ENCODE measurements at regions not wholly inside any gene's neighbourhood (a gene's known extent, or its start where the extent isn't known, plus 50 kb on each side); places are given as distances from the start of the nearest gene placed in this dataset.
"Not testable (repeated sequence)": the region's sequence is repeated elsewhere in the genome, so short reads cannot be mapped to it uniquely, and the experiment has no call there.

DNA sequence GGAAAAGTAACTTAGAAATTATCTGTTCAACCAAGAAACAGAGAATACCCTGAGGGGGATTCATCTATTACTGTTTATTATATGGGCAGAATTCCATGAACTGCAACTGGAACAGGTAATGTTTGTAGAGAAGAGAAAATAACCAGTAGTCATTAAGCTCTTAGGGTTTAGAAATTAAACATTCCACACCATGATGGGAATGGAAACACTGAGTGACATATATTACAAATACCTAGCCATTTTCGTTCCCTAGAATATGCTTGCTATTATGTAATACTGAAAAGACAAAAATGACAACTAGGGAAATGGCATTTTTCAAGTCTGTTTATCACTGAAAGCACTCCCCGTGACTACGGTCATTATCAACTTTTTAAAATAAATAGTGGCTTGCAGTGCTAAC, 1007.4 kb downstream of the GATA3 start:
- Histone ChIP-seq H3K27me3 (no peaks in the 10 kb centered on the region), H3K4me3 (no peak overlapping the region), H3K36me3 (no peaks in the 10 kb centered on the region), H3K9me3 (no peaks in the 10 kb centered on the region; the same call in 1 of the 2 replicates)
- no peak for DNase-seq

DNA sequence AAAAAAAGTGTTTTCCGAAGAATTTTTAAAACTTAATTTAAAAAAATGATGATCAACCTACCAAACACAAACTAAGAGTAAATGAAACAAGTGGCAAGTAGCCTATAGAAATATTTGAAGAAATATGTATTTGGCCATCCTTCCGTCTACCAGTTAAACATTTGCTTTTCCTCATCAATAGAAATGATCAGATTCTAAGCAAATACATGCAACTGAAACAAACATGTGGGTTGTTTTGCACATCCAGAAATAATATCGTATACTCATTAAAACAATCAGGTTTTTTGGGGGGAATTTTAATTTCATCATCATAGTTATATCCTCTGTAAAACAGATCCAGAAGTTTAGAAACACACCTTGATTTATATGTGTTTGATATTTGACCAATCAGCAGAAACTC, 1011.7 kb downstream of the GATA3 start:
- Histone ChIP-seq H3K27me3 (no peaks in the 10 kb centered on the region), H3K36me3 (no peaks in the 10 kb centered on the region), H3K4me3 (no peak overlapping the region), H3K9me3 (no peaks in the 10 kb centered on the region)
- DNase-seq: no peak

DNA sequence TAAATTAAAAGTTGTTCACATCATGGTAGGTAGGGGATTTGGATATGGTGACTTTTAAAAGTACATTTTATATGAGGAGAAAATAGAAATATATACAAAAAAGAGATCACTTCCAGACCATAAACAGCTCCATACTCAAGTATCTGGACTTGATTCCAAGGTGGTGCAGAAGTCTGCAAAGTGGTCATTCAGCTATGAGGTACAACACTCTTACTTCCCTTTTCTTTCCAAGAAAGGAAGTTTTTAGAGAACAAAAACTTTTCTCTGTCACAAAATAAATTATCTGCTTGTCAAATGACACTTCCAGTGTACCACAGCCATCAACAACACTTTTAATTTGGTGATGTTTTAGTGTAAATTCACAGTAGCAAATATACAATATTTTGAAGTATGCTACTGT, 1013.5 kb downstream of the GATA3 start:
- no peak for DNase-seq

DNA sequence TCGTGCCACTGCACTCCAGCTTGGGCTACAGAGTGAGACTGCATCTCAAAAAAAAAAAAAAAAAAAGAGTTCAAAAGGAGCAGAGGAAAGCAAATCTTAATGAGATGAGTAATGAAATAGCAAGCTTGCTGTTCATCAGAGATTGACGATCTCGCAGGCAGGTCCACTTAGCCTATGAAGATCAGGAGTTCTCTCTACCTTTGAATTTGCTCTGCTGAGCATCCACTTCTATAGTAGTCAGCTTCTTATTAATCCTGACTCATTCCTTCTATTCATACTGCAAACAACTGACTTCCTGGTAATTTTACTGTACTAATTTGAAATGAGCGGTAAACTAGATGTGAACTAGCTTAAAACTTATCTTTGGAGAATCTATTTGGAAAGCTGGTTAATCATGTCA, 1014.6 kb downstream of the GATA3 start:
- Histone ChIP-seq H3K9me3 (no peaks in the 10 kb centered on the region), H3K4me3 (no peak overlapping the region), H3K27me3 (no peaks in the 10 kb centered on the region), H3K36me3 (no peaks in the 10 kb centered on the region)
- DNase-seq: no peak

More for the DNA sequence above, 1013.5 kb downstream of the GATA3 start:
- Histone ChIP-seq H3K27me3 (no peaks in the 10 kb centered on the region), H3K36me3 (no peaks in the 10 kb centered on the region), H3K4me3 (no peak overlapping the region), H3K9me3 (no peaks in the 10 kb centered on the region)

DNA sequence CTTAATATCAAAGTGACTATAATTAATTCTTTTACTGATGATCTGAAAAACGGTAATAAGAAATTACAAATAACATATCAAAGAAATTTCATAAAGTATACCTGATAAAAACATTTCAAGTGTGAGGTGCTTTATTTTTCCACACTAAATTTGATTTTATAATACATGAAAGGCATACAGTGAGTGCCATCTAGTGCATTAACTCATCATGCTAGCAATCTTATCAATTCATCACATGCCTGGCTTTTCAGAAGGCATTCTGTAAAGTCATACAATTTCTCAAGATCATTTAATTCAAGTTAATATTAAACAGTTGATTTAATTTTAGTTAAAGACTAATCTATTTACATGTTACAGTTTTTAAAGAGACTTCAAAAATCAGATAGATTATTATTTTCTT, 1020.9 kb downstream of the GATA3 start:
- DNase-seq: no peak

DNA sequence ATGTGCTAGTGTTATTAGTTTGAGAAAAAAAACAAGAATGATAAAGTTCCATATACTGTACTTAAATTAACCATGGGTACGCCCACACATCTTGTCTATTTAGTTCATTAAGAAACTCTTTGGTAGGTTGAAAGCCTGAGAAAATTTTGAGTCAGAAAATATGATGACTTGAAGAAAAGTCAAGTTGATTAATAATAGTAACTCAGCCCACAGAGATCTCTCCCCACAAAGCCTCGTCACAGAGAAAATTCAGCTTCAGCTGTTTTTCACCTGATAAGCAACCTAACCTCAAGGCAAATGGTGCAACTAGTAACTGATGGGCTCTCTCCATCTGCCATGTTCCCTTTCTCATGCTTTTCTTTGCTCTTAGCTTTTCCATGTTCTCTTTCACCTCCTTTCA, 1021.6 kb downstream of the GATA3 start:
- Histone ChIP-seq H3K36me3 (no peaks in the 10 kb centered on the region), H3K9me3 (no peaks in the 10 kb centered on the region), H3K27me3 (no peaks in the 10 kb centered on the region), H3K4me3 (no peak overlapping the region)
- no peak for DNase-seq

More for the DNA sequence above, 1020.9 kb downstream of the GATA3 start:
- Histone ChIP-seq H3K9me3 (no peaks in the 10 kb centered on the region), H3K4me3 (no peak overlapping the region), H3K36me3 (no peaks in the 10 kb centered on the region), H3K27me3 (no peaks in the 10 kb centered on the region)

DNA sequence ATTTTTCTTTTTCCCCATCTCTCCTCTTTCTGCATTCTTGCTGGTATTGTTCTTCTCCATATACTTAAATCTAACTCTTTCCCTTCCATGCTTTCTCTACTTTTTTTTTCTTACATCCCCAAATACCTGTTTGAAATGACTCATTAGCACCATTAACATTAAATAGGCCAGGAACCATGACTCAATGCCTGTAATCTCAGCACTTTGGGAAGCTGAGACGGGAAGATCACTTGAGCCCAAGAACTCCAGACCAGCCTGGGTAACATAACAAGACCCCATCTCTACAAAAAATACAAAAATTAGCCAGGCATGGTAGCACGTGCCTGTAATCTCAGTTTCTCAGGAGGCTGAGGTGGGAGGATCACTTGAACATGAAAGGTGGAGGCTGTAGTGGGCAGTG, 1026.8 kb downstream of the GATA3 start:
- H3K9me3 ChIP-seq: no peaks in the 10 kb centered on the region
- no peak for DNase-seq
- no peak overlapping the region for H3K4me3 ChIP-seq
- no peaks in the 10 kb centered on the region for H3K36me3 ChIP-seq
- H3K27me3 ChIP-seq: no peaks in the 10 kb centered on the region

DNA sequence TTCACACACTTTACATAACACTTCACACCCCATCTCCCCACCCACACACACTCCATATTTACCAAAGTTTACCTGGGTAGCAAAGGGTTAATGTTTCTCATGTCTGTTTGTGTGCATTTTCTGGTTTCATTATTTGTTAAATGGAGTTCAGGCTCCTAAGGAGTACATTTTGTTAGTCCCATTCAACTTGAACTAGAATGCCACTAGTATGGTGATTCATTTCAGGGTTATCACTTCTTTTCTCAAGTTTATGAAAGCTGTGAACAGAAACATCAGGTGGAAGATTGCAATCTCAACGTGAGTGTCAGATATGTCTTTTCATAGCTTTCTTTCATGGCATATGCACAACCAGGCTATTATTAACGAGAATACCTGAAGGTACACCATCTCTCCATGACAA, 1027.5 kb downstream of the GATA3 start:
- no peaks in the 10 kb centered on the region for H3K27me3 ChIP-seq

DNA sequence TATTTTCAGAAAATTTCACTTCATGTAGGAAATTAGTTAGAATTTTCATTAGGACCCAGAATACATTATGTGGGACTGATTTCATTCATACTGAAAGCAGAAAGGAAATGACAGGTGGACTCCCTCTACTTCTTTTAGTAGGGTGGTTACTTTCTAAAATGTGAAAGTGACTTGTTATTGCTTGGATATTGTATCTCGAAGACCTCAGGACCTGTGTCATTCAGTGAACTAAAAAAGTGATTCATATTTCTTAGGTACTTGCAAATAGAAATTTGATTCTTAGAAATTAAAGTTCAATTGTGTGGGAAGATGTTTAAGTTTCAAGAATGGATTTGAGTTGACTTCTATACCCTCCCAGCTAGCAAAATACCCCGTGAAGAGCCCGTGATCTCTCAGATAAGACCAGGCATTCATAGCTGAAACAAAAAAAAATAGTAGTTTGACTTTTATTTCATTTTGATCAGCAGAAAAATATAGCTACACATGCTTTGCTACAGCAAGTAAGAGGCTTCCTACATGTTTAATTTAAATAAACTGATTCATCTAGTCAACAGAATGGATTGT, 1037.1 kb downstream of the GATA3 start:
- Histone ChIP-seq H3K27me3 (no peaks in the 10 kb centered on the region), H3K4me3 (no peak overlapping the region), H3K9me3 (no peaks in the 10 kb centered on the region), H3K36me3 (no peaks in the 10 kb centered on the region)
- no peak for DNase-seq

More for the DNA sequence above, 1027.5 kb downstream of the GATA3 start:
- Histone ChIP-seq H3K9me3 (no peaks in the 10 kb centered on the region), H3K36me3 (no peaks in the 10 kb centered on the region), H3K4me3 (no peak overlapping the region)
- no peak for DNase-seq

DNA sequence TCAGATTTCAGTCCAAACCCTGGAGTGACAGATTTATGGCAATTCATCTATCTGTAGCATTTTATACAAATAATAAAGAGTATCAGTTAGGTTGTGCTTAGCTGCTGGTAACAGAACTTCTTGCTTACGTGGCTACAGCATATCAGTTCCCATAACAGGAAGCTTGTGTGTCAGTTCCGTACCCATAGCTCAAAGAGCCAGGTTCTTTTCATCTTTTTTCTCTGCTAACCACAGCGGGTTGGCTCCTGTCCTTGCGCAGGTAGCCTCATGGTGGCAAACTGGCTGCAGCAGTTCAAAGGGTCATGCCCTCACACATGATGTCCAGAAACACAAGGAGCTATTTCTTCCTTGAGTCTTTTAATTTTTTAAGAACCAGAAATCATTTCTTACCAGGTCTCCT, 1041.8 kb downstream of the GATA3 start:
- no peaks in the 10 kb centered on the region for H3K27me3 ChIP-seq
- H3K4me3 ChIP-seq: no peak overlapping the region
- no peaks in the 10 kb centered on the region for H3K9me3 ChIP-seq
- no peak for DNase-seq
- no peaks in the 10 kb centered on the region for H3K36me3 ChIP-seq

DNA sequence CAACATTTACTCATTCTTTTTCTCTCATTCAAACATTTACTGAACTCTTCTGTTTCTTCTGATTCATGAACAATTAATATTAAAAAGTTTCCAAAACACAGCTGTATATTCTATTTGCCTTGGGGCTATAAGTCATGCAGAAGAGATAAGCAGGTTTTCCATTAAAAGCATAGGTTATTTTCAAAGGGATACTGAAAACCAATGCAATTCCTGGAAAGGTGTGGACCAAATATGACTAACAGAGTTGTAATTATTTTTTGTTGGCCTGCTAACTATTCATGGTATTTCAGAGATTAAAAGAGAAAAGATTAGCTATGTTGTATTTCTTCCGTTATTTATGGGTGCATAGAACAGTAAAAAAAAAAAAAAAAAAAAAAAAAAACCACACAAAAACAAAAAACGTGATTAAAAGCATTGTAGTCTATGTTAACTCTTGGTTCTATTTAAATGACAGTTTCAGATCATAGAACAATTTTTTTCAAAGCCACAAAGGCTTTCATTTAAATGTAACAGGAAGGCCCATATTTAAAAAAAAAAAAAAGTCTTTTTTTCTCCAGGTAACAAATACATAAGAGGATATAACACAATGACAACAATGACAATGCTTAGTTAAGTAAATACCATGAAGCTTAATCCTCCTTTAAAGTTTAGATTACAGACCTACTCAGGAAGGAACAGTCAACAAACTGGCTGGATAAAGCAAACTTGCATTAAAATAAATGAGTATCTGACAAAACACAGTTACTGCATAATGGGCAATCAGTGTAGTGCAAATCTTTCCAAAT, 1042.9 kb downstream of the GATA3 start:
- H3K4me3 ChIP-seq: no peak overlapping the region
- no peaks in the 10 kb centered on the region for H3K27me3 ChIP-seq
- no peaks in the 10 kb centered on the region for H3K36me3 ChIP-seq
- DNase-seq: no peak
- H3K9me3 ChIP-seq: no peaks in the 10 kb centered on the region

DNA sequence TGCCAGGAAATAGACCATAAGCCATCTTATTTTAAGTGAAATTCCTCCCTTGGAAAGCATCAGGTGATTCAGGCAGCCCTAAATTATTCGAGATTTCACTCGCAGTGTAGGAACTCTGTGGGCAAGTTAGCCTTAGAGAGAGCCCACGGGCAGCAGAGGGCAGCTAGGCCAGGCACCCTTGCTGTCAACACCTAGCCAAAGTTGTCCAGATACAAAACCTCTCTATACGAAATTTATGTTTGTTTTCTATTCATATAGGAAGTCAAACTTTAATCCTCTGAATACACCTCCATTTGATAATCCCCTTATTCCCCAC, 1043.5 kb downstream of the GATA3 start:
- H3K4me3 ChIP-seq: no peak overlapping the region
- no peaks in the 10 kb centered on the region for H3K36me3 ChIP-seq
- no peaks in the 10 kb centered on the region for H3K27me3 ChIP-seq
- no peak for DNase-seq
- no peaks in the 10 kb centered on the region for H3K9me3 ChIP-seq

DNA sequence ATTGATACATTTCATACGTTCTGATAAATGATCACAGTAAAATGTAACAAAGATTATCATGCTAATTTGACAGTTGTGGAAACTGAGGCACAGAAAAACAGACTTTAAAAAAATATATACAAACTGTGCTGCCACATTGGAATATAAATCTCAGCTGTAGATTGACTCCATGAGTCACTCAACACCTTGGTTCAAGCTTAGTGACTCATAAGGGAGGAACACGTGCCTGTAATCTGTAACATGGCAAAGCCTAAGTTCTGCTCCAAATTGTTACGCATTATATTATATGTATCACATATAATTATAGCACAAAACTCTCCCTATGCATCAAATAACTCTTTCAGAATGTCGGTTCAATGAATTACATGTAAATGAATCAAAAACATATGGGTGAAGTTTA, 1047.5 kb downstream of the GATA3 start:
- Histone ChIP-seq H3K9me3 (no peaks in the 10 kb centered on the region), H3K36me3 (no peaks in the 10 kb centered on the region), H3K4me3 (no peak overlapping the region), H3K27me3 (no peaks in the 10 kb centered on the region)
- no peak for DNase-seq

DNA sequence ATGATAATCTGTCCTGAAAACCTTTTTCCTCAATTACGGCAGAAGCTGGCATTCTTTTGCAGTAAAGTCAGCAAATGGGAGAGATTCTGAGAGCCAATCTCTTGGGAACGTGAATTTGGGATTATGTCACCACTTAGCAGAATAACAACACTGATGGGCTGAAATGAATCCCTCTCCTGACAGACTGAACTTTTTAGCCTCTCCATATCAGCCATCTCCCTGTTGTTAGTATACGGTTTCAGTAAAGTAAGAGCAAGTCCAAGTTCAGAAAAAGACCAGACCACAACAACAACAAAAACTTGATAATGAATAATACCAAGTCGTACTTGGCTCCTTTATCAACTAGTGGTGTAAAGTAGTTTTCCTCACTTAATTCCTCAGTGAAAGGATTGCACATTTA, 1048.8 kb downstream of the GATA3 start:
- no peak for DNase-seq
- H3K36me3 ChIP-seq: no peaks in the 10 kb centered on the region
- H3K27me3 ChIP-seq: no peaks in the 10 kb centered on the region
- H3K4me3 ChIP-seq: no peak overlapping the region
- no peaks in the 10 kb centered on the region for H3K9me3 ChIP-seq

DNA sequence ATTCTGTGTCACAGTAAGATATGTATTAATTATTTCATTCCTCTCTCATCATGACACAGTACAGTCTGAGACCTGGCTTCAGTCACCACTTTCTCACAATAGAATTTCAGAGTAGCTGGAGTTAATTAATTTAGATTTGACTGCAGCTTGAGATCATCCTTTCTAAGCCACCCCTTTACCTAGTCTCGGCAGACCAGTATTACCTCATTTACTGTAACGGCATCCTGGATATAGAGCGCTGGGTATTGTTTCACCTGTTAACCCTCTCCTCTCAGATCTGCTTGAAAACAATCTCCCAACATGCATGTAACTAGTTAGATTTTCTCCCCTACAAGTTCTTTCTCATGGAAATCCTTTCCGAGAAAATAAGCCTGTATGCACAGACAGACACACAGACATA, 1057.5 kb downstream of the GATA3 start:
- no peaks in the 10 kb centered on the region for H3K36me3 ChIP-seq
- DNase-seq: no peak
- H3K27me3 ChIP-seq: no peaks in the 10 kb centered on the region
- no peaks in the 10 kb centered on the region for H3K9me3 ChIP-seq
- H3K4me3 ChIP-seq: no peak overlapping the region

DNA sequence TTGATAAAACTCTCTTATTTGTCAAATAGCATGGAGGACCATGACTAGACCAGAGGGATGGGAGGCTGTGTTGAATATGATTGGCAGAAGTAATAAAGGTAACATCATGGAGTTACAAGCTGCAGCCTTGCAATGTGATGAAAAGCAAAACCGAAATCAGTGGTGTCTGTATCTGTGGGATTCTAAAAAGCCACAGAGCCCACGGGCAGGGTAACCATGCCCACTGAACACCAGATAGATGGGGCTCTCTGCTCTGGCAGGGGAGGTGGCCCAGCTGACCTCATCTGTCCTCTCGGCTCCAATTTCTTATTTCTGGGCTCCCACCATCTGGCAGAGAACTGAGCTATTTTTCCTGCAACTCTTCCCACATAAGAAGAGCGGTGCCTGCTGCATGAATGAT, 1072.2 kb downstream of the GATA3 start:
- Histone ChIP-seq H3K36me3 (no peaks in the 10 kb centered on the region), H3K4me3 (no peak overlapping the region), H3K9me3 (no peaks in the 10 kb centered on the region), H3K27me3 (no peaks in the 10 kb centered on the region)
- no peak for DNase-seq

DNA sequence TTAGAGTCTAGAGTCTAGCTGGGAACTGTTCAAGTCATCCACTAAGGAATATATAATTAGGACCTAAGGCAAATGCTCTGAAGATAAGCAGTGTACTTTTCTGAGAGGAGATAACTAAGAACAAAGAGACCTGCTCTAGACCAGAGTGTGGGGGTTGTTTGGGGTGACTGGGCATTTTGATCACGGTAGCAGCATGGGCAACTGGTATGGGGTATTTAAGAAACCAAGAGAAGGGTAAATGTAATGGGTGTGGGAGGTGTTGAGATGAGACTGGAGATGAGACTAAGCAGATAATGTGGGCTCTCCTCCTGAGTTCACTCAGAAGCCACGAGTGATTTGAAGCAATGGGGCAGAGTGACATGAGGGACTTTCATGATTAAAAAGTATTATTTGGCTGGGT, 1082.9 kb downstream of the GATA3 start:
- no peak for DNase-seq
- Histone ChIP-seq H3K4me3 (no peak overlapping the region), H3K9me3 (no peaks in the 10 kb centered on the region), H3K36me3 (no peaks in the 10 kb centered on the region), H3K27me3 (no peaks in the 10 kb centered on the region)

DNA sequence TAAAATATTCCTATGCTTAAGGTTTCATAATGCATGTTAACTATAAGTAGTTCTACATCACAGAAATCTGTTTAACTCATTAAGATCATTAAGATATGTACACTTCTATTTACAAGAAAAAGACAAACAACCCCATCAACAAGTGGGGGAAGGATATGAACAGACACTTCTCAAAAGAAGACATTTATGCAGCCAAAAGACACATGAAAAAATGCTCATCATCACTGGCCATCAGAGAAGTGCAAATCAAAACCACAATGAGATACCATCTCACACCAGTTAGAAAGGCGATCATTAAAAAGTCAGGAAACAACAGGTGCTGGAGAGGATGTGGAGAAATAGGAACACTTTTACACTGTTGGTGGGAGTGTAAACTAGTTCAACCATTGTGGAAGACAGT, 1084.3 kb downstream of the GATA3 start:
- not testable (repeated sequence) for H3K36me3 ChIP-seq, H3K4me3 ChIP-seq, H3K27me3 ChIP-seq, H3K9me3 ChIP-seq, DNase-seq
